ENCODE measurements at regions not wholly inside any gene's neighbourhood (a gene's known extent, or its start where the extent isn't known, plus 50 kb on each side); places are given as distances from the start of the nearest gene placed in this dataset.

DNA sequence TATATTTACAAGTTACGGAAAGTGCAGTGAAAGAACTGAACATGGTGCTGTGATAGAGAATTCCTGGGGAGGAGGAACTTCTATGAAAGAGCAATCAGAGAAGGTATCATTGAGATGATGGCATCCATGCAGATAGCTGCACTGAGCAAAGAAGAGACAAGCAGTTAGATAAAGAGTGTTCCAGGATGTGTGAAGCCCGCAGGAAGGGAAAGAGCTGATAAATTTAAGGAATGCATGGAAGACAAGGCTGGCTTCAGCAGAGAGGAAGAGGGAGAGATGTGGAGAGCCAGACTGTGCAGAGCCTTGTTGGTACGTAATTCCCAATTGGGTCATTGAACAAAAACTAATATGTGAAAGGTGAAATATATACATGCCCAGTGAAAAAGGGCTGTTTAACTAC, 538.9 kb downstream of the INHBA start:
- TF ChIP-seq, protein P1, sequence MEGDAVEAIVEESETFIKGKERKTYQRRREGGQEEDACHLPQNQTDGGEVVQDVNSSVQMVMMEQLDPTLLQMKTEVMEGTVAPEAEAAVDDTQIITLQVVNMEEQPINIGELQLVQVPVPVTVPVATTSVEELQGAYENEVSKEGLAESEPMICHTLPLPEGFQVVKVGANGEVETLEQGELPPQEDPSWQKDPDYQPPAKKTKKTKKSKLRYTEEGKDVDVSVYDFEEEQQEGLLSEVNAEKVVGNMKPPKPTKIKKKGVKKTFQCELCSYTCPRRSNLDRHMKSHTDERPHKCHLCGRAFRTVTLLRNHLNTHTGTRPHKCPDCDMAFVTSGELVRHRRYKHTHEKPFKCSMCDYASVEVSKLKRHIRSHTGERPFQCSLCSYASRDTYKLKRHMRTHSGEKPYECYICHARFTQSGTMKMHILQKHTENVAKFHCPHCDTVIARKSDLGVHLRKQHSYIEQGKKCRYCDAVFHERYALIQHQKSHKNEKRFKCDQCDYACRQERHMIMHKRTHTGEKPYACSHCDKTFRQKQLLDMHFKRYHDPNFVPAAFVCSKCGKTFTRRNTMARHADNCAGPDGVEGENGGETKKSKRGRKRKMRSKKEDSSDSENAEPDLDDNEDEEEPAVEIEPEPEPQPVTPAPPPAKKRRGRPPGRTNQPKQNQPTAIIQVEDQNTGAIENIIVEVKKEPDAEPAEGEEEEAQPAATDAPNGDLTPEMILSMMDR (IDR thresholded peaks at IDR 0.05): no peak
- no peak for TF ChIP-seq POLR2A (IDR thresholded peaks at IDR 0.05)
